Astrocyte (in vitro differentiated cells and primary cell): ENCODE measurements at regions not wholly inside any gene's neighbourhood (a gene's known extent, or its start where the extent isn't known, plus 50 kb on each side); places are given as distances from the start of the nearest gene placed in this dataset.

Experiments
- DNase-seq: peaks from one replicate; pipeline ENCODE4 v3.0.0-alpha.2; 2010; ENCODE audit warnings: low read depth
- FAIRE-seq: peaks from 2 replicates; lab custom pipeline; 2011; peaks lifted over from hg19 to GRCh38; lab: Jason Lieb, UNC
- H2AFZ ChIP-seq: 2 replicates; pipeline ENCODE4 v1.6.0; 2012; ENCODE audit warnings: low read depth, low read length, inconsistent platforms
- H3K27ac ChIP-seq: 2 replicates; pipeline ENCODE4 v1.5.1; 2011; ENCODE audit warnings: low read depth, low read length, inconsistent platforms
- H3K27me3 ChIP-seq: 2 replicates; pipeline ENCODE4 v1.6.0; 2011; ENCODE audit warnings: low read length, inconsistent platforms; ENCODE audit not compliant: insufficient read depth
- H3K36me3 ChIP-seq: 2 replicates; pipeline ENCODE4 v1.5.1; 2011; ENCODE audit warnings: low read length, inconsistent platforms; ENCODE audit not compliant: insufficient read depth
- H3K4me1 ChIP-seq: 2 replicates; pipeline ENCODE4 v1.5.1; 2011; ENCODE audit warnings: low read length, inconsistent platforms; ENCODE audit not compliant: insufficient read depth
- H3K4me2 ChIP-seq: 2 replicates; pipeline ENCODE4 v1.6.0; 2012; ENCODE audit warnings: low read length, inconsistent platforms
- H3K4me3 ChIP-seq: 2 replicates; pipeline ENCODE4 v1.5.1; 2011; ENCODE audit warnings: low read depth, mild to moderate bottlenecking, low read length, inconsistent platforms; ENCODE audit not compliant: insufficient read depth
- H3K79me2 ChIP-seq: 2 replicates; pipeline ENCODE4 v1.6.0; 2012; ENCODE audit warnings: mild to moderate bottlenecking, low read length, inconsistent platforms; ENCODE audit not compliant: insufficient read depth
- H3K9ac ChIP-seq: 2 replicates; pipeline ENCODE4 v1.6.0; 2012; ENCODE audit warnings: mild to moderate bottlenecking, low read length, inconsistent platforms
- H3K9me3 ChIP-seq: 2 replicates; pipeline ENCODE4 v1.5.1; 2012; ENCODE audit warnings: low read depth, mild to moderate bottlenecking, low read length, inconsistent platforms; ENCODE audit not compliant: insufficient read depth
- H4K20me1 ChIP-seq: 2 replicates; pipeline ENCODE4 v1.6.0; 2012; ENCODE audit warnings: low read length, inconsistent platforms; ENCODE audit not compliant: insufficient read depth
- H3K27ac Mint-ChIP-seq: one replicate; pipeline ENCODE4 v1.8.0; 2021; ENCODE audit warnings: mild to moderate bottlenecking, mixed read lengths; ENCODE audit not compliant: unreplicated experiment
- H3K27me3 Mint-ChIP-seq: one replicate; pipeline ENCODE4 v1.8.0; 2021; ENCODE audit warnings: low read depth, mixed read lengths; ENCODE audit not compliant: unreplicated experiment
- H3K36me3 Mint-ChIP-seq: one replicate; pipeline ENCODE4 v1.8.0; 2021; ENCODE audit warnings: low read depth, mixed read lengths; ENCODE audit not compliant: unreplicated experiment
- H3K4me1 Mint-ChIP-seq: one replicate; pipeline ENCODE4 v1.8.0; 2021; ENCODE audit warnings: low read depth, mixed read lengths; ENCODE audit not compliant: unreplicated experiment
- H3K4me3 Mint-ChIP-seq: one replicate; pipeline ENCODE4 v1.8.0; 2021; ENCODE audit warnings: mild to moderate bottlenecking, moderate library complexity, mixed read lengths; ENCODE audit not compliant: unreplicated experiment
- H3K9me3 Mint-ChIP-seq: one replicate; pipeline ENCODE4 v1.8.0; 2021; ENCODE audit warnings: mild to moderate bottlenecking, mixed read lengths; ENCODE audit not compliant: unreplicated experiment
- EZH2 ChIP-seq: IDR thresholded peaks from 2 replicates; pipeline ENCODE4 v1.6.1; 2012; ENCODE audit warnings: mild to moderate bottlenecking, low read length, inconsistent platforms; ENCODE audit not compliant: insufficient read depth
- TF ChIP-seq, protein P1 (sequence below): IDR thresholded peaks from 2 replicates; pipeline ENCODE4 v1.5.1; 2011; ENCODE audit warnings: low read depth, mild to moderate bottlenecking, inconsistent platforms, low read length, moderate library complexity; ENCODE audit not compliant: insufficient read depth

DNA sequence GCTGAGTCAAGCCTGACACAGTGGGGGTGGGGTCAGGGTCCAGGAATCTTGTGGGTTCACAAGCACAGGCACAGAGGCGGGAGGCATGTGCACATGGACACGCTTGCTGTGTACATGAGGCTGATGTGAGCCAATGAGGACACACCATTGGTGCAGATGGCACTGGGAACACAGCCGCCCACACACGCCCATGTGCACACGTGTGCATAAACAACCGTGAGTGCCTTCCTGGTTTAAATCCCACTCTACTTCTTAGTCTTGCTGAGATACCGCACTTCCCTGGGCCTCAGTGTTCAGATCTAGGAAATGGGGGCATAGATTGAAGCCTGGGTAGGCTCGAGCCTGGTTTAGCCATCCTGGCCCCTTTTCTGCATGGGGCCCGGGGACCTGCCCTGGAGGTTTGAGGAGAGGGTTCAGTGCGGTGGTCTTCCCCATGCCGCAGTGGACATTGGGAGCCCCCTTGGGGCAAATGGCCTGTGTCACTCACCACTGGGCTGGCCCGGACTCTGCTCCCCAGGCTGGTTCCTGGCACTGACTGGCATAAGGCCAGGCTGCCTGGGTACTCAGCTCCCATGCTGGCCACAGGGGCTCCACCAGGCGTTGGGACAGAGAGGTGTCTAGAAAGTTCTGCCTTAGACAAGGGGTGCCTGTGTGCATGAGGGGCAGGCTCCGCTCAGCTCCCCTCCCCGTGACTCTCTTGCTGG lies 60.2 kb downstream of the CEBPB start:
- Mint-ChIP-seq H3K4me1 (peaks cover 7% of the 10 kb centered on the region), H3K4me3 (no peak overlapping the region), H3K9me3 (no peaks in the 10 kb centered on the region), H3K27me3 (peaks cover 19% of the 10 kb centered on the region), H3K27ac (no peak overlapping the region), H3K36me3 (no peaks in the 10 kb centered on the region)
- H3K9me3 ChIP-seq, result no peaks in the 10 kb centered on the region
- peaks cover 17% of the 10 kb centered on the region for H3K4me1 ChIP-seq
- H3K36me3 ChIP-seq, result no peaks in the 10 kb centered on the region
- TF ChIP-seq, protein P1, sequence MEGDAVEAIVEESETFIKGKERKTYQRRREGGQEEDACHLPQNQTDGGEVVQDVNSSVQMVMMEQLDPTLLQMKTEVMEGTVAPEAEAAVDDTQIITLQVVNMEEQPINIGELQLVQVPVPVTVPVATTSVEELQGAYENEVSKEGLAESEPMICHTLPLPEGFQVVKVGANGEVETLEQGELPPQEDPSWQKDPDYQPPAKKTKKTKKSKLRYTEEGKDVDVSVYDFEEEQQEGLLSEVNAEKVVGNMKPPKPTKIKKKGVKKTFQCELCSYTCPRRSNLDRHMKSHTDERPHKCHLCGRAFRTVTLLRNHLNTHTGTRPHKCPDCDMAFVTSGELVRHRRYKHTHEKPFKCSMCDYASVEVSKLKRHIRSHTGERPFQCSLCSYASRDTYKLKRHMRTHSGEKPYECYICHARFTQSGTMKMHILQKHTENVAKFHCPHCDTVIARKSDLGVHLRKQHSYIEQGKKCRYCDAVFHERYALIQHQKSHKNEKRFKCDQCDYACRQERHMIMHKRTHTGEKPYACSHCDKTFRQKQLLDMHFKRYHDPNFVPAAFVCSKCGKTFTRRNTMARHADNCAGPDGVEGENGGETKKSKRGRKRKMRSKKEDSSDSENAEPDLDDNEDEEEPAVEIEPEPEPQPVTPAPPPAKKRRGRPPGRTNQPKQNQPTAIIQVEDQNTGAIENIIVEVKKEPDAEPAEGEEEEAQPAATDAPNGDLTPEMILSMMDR, result no peak
- no peak for TF ChIP-seq EZH2
- H2AFZ ChIP-seq, result no peak overlapping the region
- H3K4me2 ChIP-seq, result no peak overlapping the region
- DNase-seq (no peak), FAIRE-seq (no peak)
- no peaks in the 10 kb centered on the region for H3K27me3 ChIP-seq
- no peak overlapping the region for H3K4me3 ChIP-seq
- H3K79me2 ChIP-seq, result no peaks in the 10 kb centered on the region
- H4K20me1 ChIP-seq, result no peaks in the 10 kb centered on the region
- H3K9ac ChIP-seq, result no peak overlapping the region
- no peak overlapping the region for H3K27ac ChIP-seq

DNA sequence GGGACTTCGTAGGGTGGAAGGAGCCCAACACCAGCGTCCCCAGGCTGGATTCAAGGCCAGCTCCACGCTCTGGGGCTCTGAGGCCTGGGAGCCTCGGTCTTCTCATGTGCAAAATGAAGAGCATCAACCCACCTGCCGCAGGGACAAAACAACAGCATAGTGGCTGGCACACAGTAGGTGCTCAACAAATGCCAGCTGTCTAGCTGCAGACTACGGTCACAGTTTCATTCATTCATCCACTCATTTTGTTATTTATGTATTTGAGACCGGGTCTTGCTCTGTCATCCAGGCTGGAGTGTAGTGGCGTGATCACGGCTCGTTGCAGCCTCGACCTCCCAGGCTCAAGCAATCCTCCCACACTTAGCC lies 60.7 kb downstream of the CEBPB start:
- Histone ChIP-seq H3K79me2 (no peaks in the 10 kb centered on the region), H4K20me1 (no peaks in the 10 kb centered on the region), H3K27ac (peak overlapping the region; percentile 49), H3K27me3 (no peaks in the 10 kb centered on the region), H3K36me3 (no peaks in the 10 kb centered on the region), H3K4me2 (no peak overlapping the region), H3K9me3 (no peaks in the 10 kb centered on the region), H3K9ac (no peak overlapping the region), H2AFZ (no peak overlapping the region), H3K4me1 (peaks cover 17% of the 10 kb centered on the region), H3K4me3 (no peak overlapping the region)
- DNase-seq (no peak), FAIRE-seq (no peak)
- Mint-ChIP-seq H3K27ac (no peak overlapping the region), H3K4me1 (peaks cover 7% of the 10 kb centered on the region), H3K4me3 (no peak overlapping the region), H3K9me3 (no peaks in the 10 kb centered on the region), H3K36me3 (no peaks in the 10 kb centered on the region), H3K27me3 (peaks cover 19% of the 10 kb centered on the region)
- TF ChIP-seq, protein P1, result no peak
- no peak for TF ChIP-seq EZH2

DNA sequence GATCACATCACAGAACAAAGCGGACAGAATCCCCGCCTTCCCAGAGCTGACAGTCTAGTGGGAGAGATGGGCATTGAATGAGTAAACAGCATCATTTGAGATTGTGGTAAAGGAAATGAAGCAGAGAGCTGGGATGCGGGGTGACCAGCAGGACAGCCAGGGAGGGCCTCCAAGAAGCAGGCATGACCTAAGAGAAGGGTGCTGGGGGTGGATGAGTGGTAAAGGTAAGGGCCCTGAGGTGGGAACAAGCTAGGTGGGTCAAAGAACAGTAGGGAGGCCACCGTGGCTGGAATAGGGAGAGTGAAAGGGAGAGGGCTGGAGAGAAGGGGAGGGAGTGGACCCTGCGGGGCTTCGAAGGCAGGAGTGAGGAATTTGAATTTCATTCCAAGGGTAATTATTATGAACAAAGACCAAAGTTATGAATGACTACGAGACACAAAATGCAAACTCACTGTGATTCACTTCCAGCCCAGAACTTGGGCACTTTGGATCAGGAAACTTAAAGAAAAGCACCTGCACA lies 61.4 kb downstream of the CEBPB start:
- no peaks in the 10 kb centered on the region for H3K79me2 ChIP-seq
- H3K9me3 ChIP-seq, result no peaks in the 10 kb centered on the region
- H3K4me3 ChIP-seq, result no peak overlapping the region
- Mint-ChIP-seq H3K4me1 (peaks cover 7% of the 10 kb centered on the region), H3K36me3 (no peaks in the 10 kb centered on the region), H3K9me3 (no peaks in the 10 kb centered on the region), H3K27me3 (peaks cover 17% of the 10 kb centered on the region), H3K4me3 (no peak overlapping the region), H3K27ac (peak overlapping the region; percentile 82)
- peak overlapping the region; percentile 69 for H3K4me2 ChIP-seq
- FAIRE-seq, result no peak
- no peaks in the 10 kb centered on the region for H4K20me1 ChIP-seq
- TF ChIP-seq, protein P1, result no peak
- peak overlapping the region; percentile 57 for H2AFZ ChIP-seq
- peak overlapping the region; percentile 49 for H3K27ac ChIP-seq
- H3K4me1 ChIP-seq, result peaks cover 17% of the 10 kb centered on the region
- H3K27me3 ChIP-seq, result no peaks in the 10 kb centered on the region
- H3K9ac ChIP-seq, result peak overlapping the region; percentile 50
- no peaks in the 10 kb centered on the region for H3K36me3 ChIP-seq
- peak; percentile 64 for DNase-seq
